HG03442 (cell line): ENCODE measurements at regions not wholly inside any gene's neighbourhood (a gene's known extent, or its start where the extent isn't known, plus 50 kb on each side); places are given as distances from the start of the nearest gene placed in this dataset.

Experiments used
- ATAC-seq: cut with Tn5 transposase; IDR thresholded peaks from one replicate; pipeline ENCODE4 v1.9.1; 2021; ENCODE audit warnings: mild to moderate bottlenecking, moderate library complexity; ENCODE audit not compliant: unreplicated experiment

- no peak for ATAC-seq
These were observed 301.0 kb downstream of the PTEN start for GRCh38 chr10:88164471-88164870.

GRCh38 chr10:88165849-88166271, 302.4 kb downstream of the PTEN start:
- no peak for ATAC-seq

- ATAC-seq: no peak
These were observed 305.0 kb downstream of the PTEN start for GRCh38 chr10:88168171-88169036.

GRCh38 chr10:88169037-88169319, 305.6 kb downstream of the PTEN start:
- ATAC-seq: no peak

- ATAC-seq: no peak
These were observed 307.2 kb downstream of the PTEN start for GRCh38 chr10:88170628-88171027.

GRCh38 chr10:88172159-88172558, 308.7 kb downstream of the PTEN start:
- no peak for ATAC-seq

GRCh38 chr10:88174391-88174790, 311.0 kb downstream of the PTEN start:
- ATAC-seq: no peak

- no peak for ATAC-seq
These were observed 315.3 kb downstream of the PTEN start for GRCh38 chr10:88178758-88179157.

GRCh38 chr10:88179831-88180230, 316.4 kb downstream of the PTEN start:
- ATAC-seq: no peak

- ATAC-seq: no peak
These were observed 318.6 kb downstream of the PTEN start for GRCh38 chr10:88181902-88182600.

- ATAC-seq: no peak
These were observed 319.1 kb downstream of the PTEN start for GRCh38 chr10:88182601-88182930.

- ATAC-seq: no peak
These were observed 321.3 kb downstream of the PTEN start for GRCh38 chr10:88184543-88185297.

- no peak for ATAC-seq
These were observed 322.4 kb downstream of the PTEN start for GRCh38 chr10:88185830-88186229.

GRCh38 chr10:88186335-88186734, 322.9 kb downstream of the PTEN start:
- no peak for ATAC-seq

- no peak for ATAC-seq
These were observed 324.0 kb downstream of the PTEN start for GRCh38 chr10:88187472-88187871.

GRCh38 chr10:88190123-88190522, 326.7 kb downstream of the PTEN start:
- ATAC-seq: no peak

- no peak for ATAC-seq
These were observed 327.3 kb downstream of the PTEN start for GRCh38 chr10:88190540-88191235.

GRCh38 chr10:88193018-88193417, 329.6 kb downstream of the PTEN start:
- no peak for ATAC-seq

GRCh38 chr10:88194041-88194887, 330.8 kb downstream of the PTEN start:
- ATAC-seq: no peak

GRCh38 chr10:88194961-88195367, 331.5 kb downstream of the PTEN start:
- no peak for ATAC-seq
